HCT116 (cell line): ENCODE measurements at regions not wholly inside any gene's neighbourhood (a gene's known extent, or its start where the extent isn't known, plus 50 kb on each side); places are given as distances from the start of the nearest gene placed in this dataset.

Experiments
- EGR1 ChIP-seq: IDR thresholded peaks from 2 replicates; pipeline ENCODE4 v1.6.1; 2012; ENCODE audit warnings: low read depth
- SP1 ChIP-seq: IDR thresholded peaks from 2 replicates; pipeline ENCODE4 v1.6.1; 2012; ENCODE audit warnings: low read depth

- TF ChIP-seq SP1 = no peak
- no peak for TF ChIP-seq EGR1
Observed at GRCh38 chr6:144546807-144547206, 261.7 kb downstream of the UTRN start.
